ENCODE measurements at regions not wholly inside any gene's neighbourhood (a gene's known extent, or its start where the extent isn't known, plus 50 kb on each side); places are given as distances from the start of the nearest gene placed in this dataset.

- TF ChIP-seq CTCF (IDR thresholded peaks at IDR 0.05) (no peak), EP300 (IDR thresholded peaks at IDR 0.05) (no peak), POLR2A (IDR thresholded peaks at IDR 0.05) (no peak)
These were observed 555.3 kb upstream of the ZNF462 start for GRCh38 chr9:106307670-106308069.
